ACC112 (cell line): ENCODE measurements at regions not wholly inside any gene's neighbourhood (a gene's known extent, or its start where the extent isn't known, plus 50 kb on each side); places are given as distances from the start of the nearest gene placed in this dataset.

Source experiments
- H2AFZ ChIP-seq: fragments of 200-600 bp; sonication (generic); one replicate; pipeline ENCODE4 v1.6.0; 2017; ENCODE audit warnings: antibody characterized with exemption, low read length; ENCODE audit not compliant: unreplicated experiment
- H3K27ac ChIP-seq: fragments of 200-600 bp; sonication (generic); 2 replicates; pipeline ENCODE4 v1.5.1; 2014; ENCODE audit warnings: low read depth, mild to moderate bottlenecking, antibody characterized with exemption, low read length, moderate library complexity
- H3K27me3 ChIP-seq: fragments of 200-600 bp; sonication (generic); 2 replicates; pipeline ENCODE4 v1.6.1; 2014; ENCODE audit warnings: mild to moderate bottlenecking, antibody characterized with exemption, low read length, moderate library complexity, mixed read lengths; ENCODE audit not compliant: insufficient read depth
- H3K36me3 ChIP-seq: fragments of 200-600 bp; sonication (generic); 2 replicates; pipeline ENCODE4 v1.6.1; 2016; ENCODE audit warnings: mild to moderate bottlenecking, antibody characterized with exemption, low read length, moderate library complexity, mixed read lengths; ENCODE audit not compliant: insufficient read depth
- H3K4me1 ChIP-seq: fragments of 200-600 bp; sonication (generic); one replicate; pipeline ENCODE4 v1.6.1; 2016; ENCODE audit warnings: low read length, mixed read lengths; ENCODE audit not compliant: insufficient read depth, unreplicated experiment, control insufficient read depth
- H3K4me3 ChIP-seq: fragments of 200-600 bp; sonication (generic); 2 replicates; pipeline ENCODE4 v1.5.1; 2014; ENCODE audit warnings: mild to moderate bottlenecking, low read depth, low read length
- H3K79me2 ChIP-seq: fragments of 200-600 bp; sonication (generic); one replicate; pipeline ENCODE4 v1.6.0; 2016; ENCODE audit warnings: low read length; ENCODE audit not compliant: control insufficient read depth, unreplicated experiment, insufficient read depth

- Histone ChIP-seq H3K4me3 (no peak overlapping the region), H3K27me3 (no peaks in the 10 kb centered on the region; the same call in 1 of the 2 replicates), H2AFZ (no peak overlapping the region)
These were observed 491.4 kb downstream of the TUSC7 start for GRCh38 chr3:117200962-117201361.

GRCh38 chr3:117201901-117202774, 492.6 kb downstream of the TUSC7 start:
- no peak overlapping the region for H3K27ac ChIP-seq
- H3K36me3 ChIP-seq: no peaks in the 10 kb centered on the region
- no peak overlapping the region for H2AFZ ChIP-seq
- peaks cover 6% of the 10 kb centered on the region for H3K4me1 ChIP-seq
- H3K79me2 ChIP-seq: no peaks in the 10 kb centered on the region
- H3K4me3 ChIP-seq: no peak overlapping the region
- H3K27me3 ChIP-seq: no peaks in the 10 kb centered on the region; the same call in 1 of the 2 replicates

More at GRCh38 chr3:117200962-117201361, 491.4 kb downstream of the TUSC7 start:
- Histone ChIP-seq H3K27ac (no peak overlapping the region), H3K79me2 (no peaks in the 10 kb centered on the region), H3K36me3 (no peaks in the 10 kb centered on the region), H3K4me1 (peaks cover 6% of the 10 kb centered on the region)

GRCh38 chr3:117217355-117217754, 507.8 kb downstream of the TUSC7 start:
- H3K27me3 ChIP-seq: no peaks in the 10 kb centered on the region
- no peaks in the 10 kb centered on the region for H3K79me2 ChIP-seq
- no peak overlapping the region for H2AFZ ChIP-seq
- no peaks in the 10 kb centered on the region for H3K4me1 ChIP-seq
- no peaks in the 10 kb centered on the region for H3K36me3 ChIP-seq
- no peak overlapping the region for H3K27ac ChIP-seq
- H3K4me3 ChIP-seq: no peak overlapping the region

GRCh38 chr3:117217760-117218316, 508.3 kb downstream of the TUSC7 start:
- no peaks in the 10 kb centered on the region for H3K79me2 ChIP-seq
- H3K4me3 ChIP-seq: no peak overlapping the region
- H2AFZ ChIP-seq: no peak overlapping the region
- no peaks in the 10 kb centered on the region for H3K4me1 ChIP-seq
- no peaks in the 10 kb centered on the region for H3K36me3 ChIP-seq
- no peak overlapping the region for H3K27ac ChIP-seq
- no peaks in the 10 kb centered on the region for H3K27me3 ChIP-seq

GRCh38 chr3:117218641-117219048, 509.1 kb downstream of the TUSC7 start:
- Histone ChIP-seq H3K27ac (no peak overlapping the region), H3K4me1 (no peaks in the 10 kb centered on the region), H3K27me3 (no peaks in the 10 kb centered on the region), H2AFZ (no peak overlapping the region), H3K4me3 (no peak overlapping the region), H3K79me2 (no peaks in the 10 kb centered on the region), H3K36me3 (no peaks in the 10 kb centered on the region)

- no peak overlapping the region for H2AFZ ChIP-seq
- H3K4me3 ChIP-seq: no peak overlapping the region
- H3K4me1 ChIP-seq: no peaks in the 10 kb centered on the region
- no peaks in the 10 kb centered on the region for H3K79me2 ChIP-seq
- no peaks in the 10 kb centered on the region for H3K27me3 ChIP-seq
- H3K27ac ChIP-seq: no peak overlapping the region
- no peaks in the 10 kb centered on the region for H3K36me3 ChIP-seq
These were observed 509.7 kb downstream of the TUSC7 start for GRCh38 chr3:117219296-117219695.

- Histone ChIP-seq H3K27me3 (peaks cover 6% of the 10 kb centered on the region), H3K79me2 (no peaks in the 10 kb centered on the region), H3K4me3 (no peak overlapping the region), H3K36me3 (no peaks in the 10 kb centered on the region), H3K27ac (no peak overlapping the region), H2AFZ (no peak overlapping the region), H3K4me1 (no peaks in the 10 kb centered on the region)
These were observed 517.4 kb downstream of the TUSC7 start for GRCh38 chr3:117226932-117227331.

- Histone ChIP-seq H3K4me1 (no peaks in the 10 kb centered on the region), H3K36me3 (no peaks in the 10 kb centered on the region)
These were observed 518.9 kb downstream of the TUSC7 start for GRCh38 chr3:117228466-117228865.

GRCh38 chr3:117230924-117231323, 521.3 kb downstream of the TUSC7 start:
- Histone ChIP-seq H3K36me3 (no peaks in the 10 kb centered on the region), H3K4me3 (no peak overlapping the region), H3K4me1 (no peaks in the 10 kb centered on the region)

More at GRCh38 chr3:117228466-117228865, 518.9 kb downstream of the TUSC7 start:
- Histone ChIP-seq H3K27ac (no peak overlapping the region), H3K4me3 (no peak overlapping the region), H2AFZ (no peak overlapping the region), H3K79me2 (no peaks in the 10 kb centered on the region), H3K27me3 (peaks cover 6% of the 10 kb centered on the region)

GRCh38 chr3:117234331-117234730, 524.8 kb downstream of the TUSC7 start:
- no peaks in the 10 kb centered on the region for H3K79me2 ChIP-seq
- H3K4me1 ChIP-seq: no peaks in the 10 kb centered on the region
- no peak overlapping the region for H3K27ac ChIP-seq
- no peaks in the 10 kb centered on the region for H3K36me3 ChIP-seq
- H2AFZ ChIP-seq: no peak overlapping the region
- H3K27me3 ChIP-seq: no peaks in the 10 kb centered on the region
- H3K4me3 ChIP-seq: no peak overlapping the region

More at GRCh38 chr3:117230924-117231323, 521.3 kb downstream of the TUSC7 start:
- Histone ChIP-seq H2AFZ (no peak overlapping the region), H3K79me2 (no peaks in the 10 kb centered on the region), H3K27me3 (peaks cover 6% of the 10 kb centered on the region), H3K27ac (no peak overlapping the region)

GRCh38 chr3:117235304-117235703, 525.7 kb downstream of the TUSC7 start:
- Histone ChIP-seq H3K4me1 (no peaks in the 10 kb centered on the region), H3K27ac (no peak overlapping the region), H3K36me3 (no peaks in the 10 kb centered on the region), H3K4me3 (no peak overlapping the region), H2AFZ (no peak overlapping the region), H3K27me3 (no peaks in the 10 kb centered on the region), H3K79me2 (no peaks in the 10 kb centered on the region)
